LNCAP (cell line): ENCODE measurements at regions not wholly inside any gene's neighbourhood (a gene's known extent, or its start where the extent isn't known, plus 50 kb on each side); places are given as distances from the start of the nearest gene placed in this dataset.

ENCODE experiments used
- CTCF ChIP-seq: fragments of 450-650 bp; IDR thresholded peaks from 2 replicates; pipeline ENCODE4 v1.5.1; 2017; ENCODE audit warnings: mild to moderate bottlenecking

GRCh38 chr12:92551853-92552397 lies 150.9 kb upstream of the PLEKHG7 start:
- no peak for TF ChIP-seq CTCF

- TF ChIP-seq CTCF = no peak
These were observed 151.6 kb upstream of the PLEKHG7 start for GRCh38 chr12:92551210-92551609.

GRCh38 chr12:92550661-92551060 lies 152.1 kb upstream of the PLEKHG7 start:
- no peak for TF ChIP-seq CTCF

- no peak for TF ChIP-seq CTCF
These were observed 152.5 kb upstream of the PLEKHG7 start for GRCh38 chr12:92550254-92550653.

GRCh38 chr12:92549516-92549915 lies 153.3 kb upstream of the PLEKHG7 start:
- TF ChIP-seq CTCF = no peak

- TF ChIP-seq CTCF = no peak
These were observed 154.9 kb upstream of the PLEKHG7 start for GRCh38 chr12:92547906-92548305.

GRCh38 chr12:92547420-92547819 lies 155.4 kb upstream of the PLEKHG7 start:
- no peak for TF ChIP-seq CTCF
